GM21528 (cell line): ENCODE measurements at regions not wholly inside any gene's neighbourhood (a gene's known extent, or its start where the extent isn't known, plus 50 kb on each side); places are given as distances from the start of the nearest gene placed in this dataset.
"Not testable (repeated sequence)": the region's sequence is repeated elsewhere in the genome, so short reads cannot be mapped to it uniquely, and the experiment has no call there.

Experiments used
- ATAC-seq: cut with Tn5 transposase; IDR thresholded peaks from one replicate; pipeline ENCODE4 v1.9.1; 2021; ENCODE audit warnings: mild to moderate bottlenecking, moderate library complexity; ENCODE audit not compliant: unreplicated experiment, low FRiP score

DNA sequence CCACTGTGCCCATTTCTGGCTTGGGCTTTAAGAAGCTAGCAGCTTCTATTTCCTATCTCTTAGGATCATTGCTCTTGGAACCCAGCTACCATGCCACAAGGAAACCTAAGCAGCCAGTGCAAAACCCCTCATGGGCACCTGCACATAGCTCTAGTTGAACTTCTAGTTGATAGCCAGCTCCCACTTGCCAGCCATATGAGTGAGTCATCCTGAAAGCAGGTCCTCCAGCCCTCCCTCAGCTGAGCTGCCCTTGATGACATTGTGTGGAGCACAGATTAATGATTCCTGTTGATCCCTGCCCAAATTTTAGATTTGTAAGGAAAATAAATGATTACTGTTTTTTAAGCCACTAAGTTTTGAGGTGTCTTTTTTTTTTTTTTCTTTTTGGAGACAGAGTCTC, 234.2 kb upstream of the FBXO33 start:
- ATAC-seq = no peak

- no peak for ATAC-seq
These were observed 232.8 kb upstream of the FBXO33 start for GRCh38 chr14:39665075-39665475.

DNA sequence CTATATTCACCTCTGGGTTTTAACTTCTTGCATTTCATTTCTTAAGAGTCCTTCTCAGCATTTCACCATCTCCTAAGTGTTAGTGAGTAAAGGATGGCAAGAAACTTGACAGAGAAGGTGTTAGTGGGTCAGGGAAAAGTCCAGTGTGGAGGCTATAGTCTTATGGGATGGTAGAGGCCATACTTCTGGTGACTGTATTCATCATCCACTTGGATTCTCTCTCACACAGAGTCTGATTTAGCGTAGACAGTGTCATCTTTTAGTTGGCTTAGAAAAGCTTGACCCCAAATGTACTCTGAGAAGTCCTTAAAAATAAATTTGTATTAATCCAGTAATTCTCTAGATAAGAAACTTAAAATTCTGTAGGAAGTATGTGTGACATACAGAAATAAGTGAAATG, 232.4 kb upstream of the FBXO33 start:
- ATAC-seq = no peak

DNA sequence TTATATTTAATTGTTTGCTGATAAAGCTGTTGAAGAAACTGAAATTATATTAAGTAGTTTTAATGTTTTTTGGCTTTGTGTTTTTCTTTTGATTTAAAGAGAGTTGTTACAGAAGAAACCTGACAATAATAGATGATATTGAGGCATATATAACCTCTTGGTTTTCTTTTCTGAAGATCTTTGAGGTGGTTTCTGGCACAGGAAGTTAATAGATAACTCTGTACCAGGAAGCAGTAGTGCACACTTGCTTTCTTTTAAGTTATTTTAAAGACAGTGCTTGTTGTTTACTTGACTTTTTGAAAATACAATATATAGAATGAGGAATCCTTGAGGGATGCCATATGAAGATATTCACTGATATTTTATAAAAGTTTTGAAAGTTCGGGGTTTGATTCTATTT, 209.0 kb upstream of the FBXO33 start:
- ATAC-seq = no peak

GRCh38 chr14:39639009-39639408, 206.8 kb upstream of the FBXO33 start:
- ATAC-seq = not testable (repeated sequence)

GRCh38 chr14:39628087-39628486, 195.9 kb upstream of the FBXO33 start:
- ATAC-seq = no peak

- no peak for ATAC-seq
These were observed 194.7 kb upstream of the FBXO33 start for GRCh38 chr14:39626589-39627576.

DNA sequence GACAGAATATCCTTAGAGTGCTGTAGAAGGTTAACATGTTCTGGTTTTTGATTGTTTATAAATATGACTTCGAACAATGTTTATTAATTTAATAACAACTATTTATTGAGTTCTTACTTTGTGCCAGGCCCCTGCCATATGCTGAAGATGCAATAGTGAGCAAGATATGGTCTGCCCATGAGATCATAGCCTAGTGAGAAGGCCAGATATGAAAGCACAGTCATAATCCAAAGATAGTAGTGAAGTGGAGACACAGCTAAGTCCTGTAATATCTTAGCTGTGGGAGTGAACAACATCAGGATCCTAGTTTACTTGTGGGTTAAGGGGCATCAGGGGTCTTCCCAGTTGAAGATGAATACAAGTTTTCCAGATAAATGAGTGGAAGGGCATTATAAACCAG, 189.4 kb upstream of the FBXO33 start:
- no peak for ATAC-seq

- no peak for ATAC-seq
These were observed 189.0 kb upstream of the FBXO33 start for GRCh38 chr14:39621223-39621622.

- no peak for ATAC-seq
These were observed 185.3 kb upstream of the FBXO33 start for GRCh38 chr14:39617537-39617936.

DNA sequence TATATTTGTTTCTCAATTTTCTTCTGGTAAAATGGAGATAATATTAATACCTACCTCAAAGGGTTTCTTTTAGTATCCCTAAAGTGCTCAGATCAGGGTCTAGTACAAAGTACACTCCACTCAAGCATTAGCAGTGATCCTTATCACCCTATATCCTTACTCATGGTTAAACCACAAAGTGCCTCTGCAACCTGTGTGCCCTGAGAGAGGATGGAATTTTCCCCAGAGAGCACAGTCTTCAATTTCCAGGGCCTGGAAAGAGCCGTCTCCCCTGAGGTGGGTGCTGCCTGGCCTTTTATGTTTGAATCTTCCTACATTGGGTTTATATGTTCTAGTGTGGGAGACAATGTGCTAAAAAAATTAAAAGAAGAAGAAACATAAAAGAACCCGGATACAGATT, 183.1 kb upstream of the FBXO33 start:
- no peak for ATAC-seq

- ATAC-seq = no peak
These were observed 182.2 kb upstream of the FBXO33 start for GRCh38 chr14:39614297-39614923.

DNA sequence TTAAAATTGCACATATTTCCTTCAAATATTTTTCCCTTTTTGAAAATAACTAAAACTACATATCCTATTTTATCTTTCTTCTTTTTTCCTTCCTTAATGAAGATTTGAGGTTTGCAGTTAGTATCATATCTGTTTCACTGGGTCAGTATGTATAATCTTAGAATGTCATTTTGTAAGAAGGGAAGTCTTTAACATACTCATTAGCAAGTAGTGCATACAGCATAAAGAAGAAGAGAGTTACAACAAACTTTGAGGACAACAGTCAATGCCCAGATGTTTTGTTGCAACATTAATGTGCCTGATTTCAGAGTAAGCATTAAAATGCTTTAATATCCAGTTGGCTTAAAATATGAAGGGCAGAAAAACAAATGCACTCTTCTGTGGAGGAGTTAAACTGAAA, 176.9 kb upstream of the FBXO33 start:
- ATAC-seq = no peak

- ATAC-seq = no peak
These were observed 175.7 kb upstream of the FBXO33 start for GRCh38 chr14:39607978-39608377.

DNA sequence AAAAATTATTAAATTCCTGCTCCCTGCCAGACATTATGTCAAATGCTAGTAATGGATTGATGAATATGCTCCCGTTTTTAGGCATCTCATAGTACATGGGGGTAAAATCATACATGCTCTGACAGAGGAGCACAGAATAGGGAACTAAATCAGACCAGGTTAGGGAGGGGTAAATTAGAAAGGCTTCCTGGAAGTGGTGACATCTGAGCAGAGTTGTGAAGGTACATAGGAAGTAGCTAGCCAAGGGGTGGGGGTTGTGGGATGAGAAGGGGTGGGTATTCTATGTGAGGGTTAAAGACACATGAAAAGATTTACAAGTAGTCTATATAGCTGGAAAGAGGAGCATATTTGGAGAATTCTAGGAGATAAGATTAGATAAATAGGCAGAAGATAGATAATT, 171.7 kb upstream of the FBXO33 start:
- no peak for ATAC-seq

- no peak for ATAC-seq
These were observed 161.1 kb upstream of the FBXO33 start for GRCh38 chr14:39593377-39593776.

- no peak for ATAC-seq
These were observed 160.0 kb upstream of the FBXO33 start for GRCh38 chr14:39592116-39592789.

- ATAC-seq = not testable (repeated sequence)
These were observed 157.6 kb upstream of the FBXO33 start for GRCh38 chr14:39589882-39590281.

GRCh38 chr14:39582028-39582654, 149.9 kb upstream of the FBXO33 start:
- ATAC-seq = peak; percentile 54

GRCh38 chr14:39581474-39581873, 149.2 kb upstream of the FBXO33 start:
- no peak for ATAC-seq

- no peak for ATAC-seq
These were observed 148.5 kb upstream of the FBXO33 start for GRCh38 chr14:39580696-39581095.
